CD4-positive, alpha-beta T cell (primary cell): ENCODE measurements at regions not wholly inside any gene's neighbourhood (a gene's known extent, or its start where the extent isn't known, plus 50 kb on each side); places are given as distances from the start of the nearest gene placed in this dataset.

Experiments
- ATAC-seq: fragments of 200-7000 bp; cut with Tn5 transposase; one replicate; pipeline ENCODE4 v1.10.0; 2022; ENCODE audit warnings: mild to moderate bottlenecking; ENCODE audit not compliant: poor library complexity
- CTCF ChIA-PET: fragments of 350-600 bp; sonication (Branson Sonifier 250); formaldehyde crosslinking; loops from one replicate; lab custom pipeline; 2021; ENCODE audit warnings: antibody characterized with exemption, inconsistent platforms; lab: Charles Lee
- POLR2A ChIA-PET: fragments of 350-600 bp; sonication (Branson Sonifier 250); formaldehyde crosslinking; loops from one replicate; lab custom pipeline; 2021; ENCODE audit warnings: antibody characterized with exemption, inconsistent platforms; lab: Charles Lee
- DNase-seq, 14 experiments: peaks; one replicate each; pipeline ENCODE4 v3.0.0-alpha.2; 2013 to 2020; ENCODE audit warnings: mixed read lengths in 2 of 14
- H3K27ac ChIP-seq, 2 donors: one replicate each; pipeline versions ENCODE4 v1.5.1 to v1.7.0; 2013; ENCODE audit warnings: low read length in 2 of 2, low read depth in 1 of 2, mild to moderate bottlenecking in 1 of 2
- H3K27me3 ChIP-seq, 2 experiments: 1 replicate in 1 of 2; 2 replicates in 1 of 2; pipeline versions ENCODE4 v1.6.1 to v1.7.0; 2013; ENCODE audit warnings: low read length in 2 of 2, control low read depth in 1 of 2, mild to moderate bottlenecking in 1 of 2, moderate library complexity in 1 of 2; ENCODE audit not compliant: insufficient read depth in 2 of 2, control insufficient read depth in 1 of 2
- H3K36me3 ChIP-seq: one replicate; pipeline ENCODE4 v1.6.1; 2013; ENCODE audit warnings: low read length, control low read depth; ENCODE audit not compliant: insufficient read depth
- H3K4me1 ChIP-seq: one replicate; pipeline ENCODE4 v1.6.1; 2013; ENCODE audit warnings: low read length, control low read depth; ENCODE audit not compliant: insufficient read depth
- H3K4me3 ChIP-seq: one replicate; pipeline ENCODE4 v1.5.1; 2013; ENCODE audit warnings: mild to moderate bottlenecking, low read length, moderate library complexity
- H3K9me3 ChIP-seq, 2 experiments: 1 replicate in 1 of 2; 2 replicates in 1 of 2; pipeline versions ENCODE4 v1.6.1 to v1.7.0; 2013; ENCODE audit warnings: low read length in 2 of 2, mild to moderate bottlenecking in 2 of 2, control low read depth in 1 of 2, moderate library complexity in 1 of 2; ENCODE audit not compliant: control insufficient read depth in 1 of 2, insufficient read depth in 1 of 2
- H3K27ac Mint-ChIP-seq: one replicate; pipeline ENCODE4 v1.8.0; 2020; ENCODE audit warnings: mixed read lengths
- H3K27me3 Mint-ChIP-seq: one replicate; pipeline ENCODE4 v1.8.0; 2021; ENCODE audit warnings: mixed read lengths
- H3K36me3 Mint-ChIP-seq: one replicate; pipeline ENCODE4 v1.8.0; 2021; ENCODE audit warnings: low read depth, mixed read lengths
- H3K4me1 Mint-ChIP-seq: one replicate; pipeline ENCODE4 v1.8.0; 2021; ENCODE audit warnings: low read depth, mixed read lengths
- H3K4me3 Mint-ChIP-seq: one replicate; pipeline ENCODE4 v1.8.0; 2020; ENCODE audit warnings: mild to moderate bottlenecking, mixed read lengths
- H3K9me3 Mint-ChIP-seq: one replicate; pipeline ENCODE4 v1.8.0; 2020; ENCODE audit warnings: mixed read lengths
- CTCF ChIP-seq: fragments of 200-600 bp; IDR thresholded peaks from one replicate; pipeline ENCODE4 v1.8.0; 2022; ENCODE audit warnings: antibody characterized with exemption, mild to moderate bottlenecking
- intact Hi-C, 2 experiments: fragments of 100-400 bp; cut with DNase I in 1 of 2; cut with micrococcal nuclease in 1 of 2; formaldehyde crosslinking; loops; one replicate each; pipeline versions ENCODE4 v1.15.1 to v1.9.0; 2023 to 2025; cut with DNase I, micrococcal nuclease

- POLR2A ChIA-PET, result no interaction called here
- Histone ChIP-seq H3K27ac (no peak overlapping the region), H3K27me3 (no peaks in the 10 kb centered on the region), H3K4me3 (no peak overlapping the region), H3K9me3 (peaks cover 0 to 13% of the 10 kb centered on the region in 2 experiments), H3K4me1 (no peaks in the 10 kb centered on the region), H3K36me3 (no peaks in the 10 kb centered on the region)
- ATAC-seq, result no peak
- CTCF ChIA-PET, result no interaction called here
- H3K27me3 Mint-ChIP-seq, result no peaks in the 10 kb centered on the region
- no peak overlapping the region for H3K4me3 Mint-ChIP-seq
- no peaks in the 10 kb centered on the region for H3K9me3 Mint-ChIP-seq
- no peaks in the 10 kb centered on the region for H3K4me1 Mint-ChIP-seq
- no peak for TF ChIP-seq CTCF
- intact Hi-C loops, result no loop called here
- DNase-seq, result no peak
- no peaks in the 10 kb centered on the region for H3K36me3 Mint-ChIP-seq
- H3K27ac Mint-ChIP-seq, result no peak overlapping the region
Observed at GRCh38 chr13:85509512-85509911, 289.7 kb downstream of the SLITRK6 start.

GRCh38 chr13:85508683-85509329, 290.4 kb downstream of the SLITRK6 start:
- CTCF ChIA-PET, result no interaction called here
- intact Hi-C loops, result no loop called here

GRCh38 chr13:85503797-85504196, 295.4 kb downstream of the SLITRK6 start:
- Histone ChIP-seq H3K4me1 (no peaks in the 10 kb centered on the region), H3K27ac (no peak overlapping the region), H3K36me3 (no peaks in the 10 kb centered on the region), H3K27me3 (no peaks in the 10 kb centered on the region), H3K9me3 (peaks cover 0 to 9% of the 10 kb centered on the region in 2 experiments), H3K4me3 (no peak overlapping the region)
- ATAC-seq, result no peak
- POLR2A ChIA-PET, result no interaction called here
- H3K4me1 Mint-ChIP-seq, result no peaks in the 10 kb centered on the region
- no peaks in the 10 kb centered on the region for H3K36me3 Mint-ChIP-seq
- intact Hi-C loops, result no loop called here
- no peaks in the 10 kb centered on the region for H3K27me3 Mint-ChIP-seq
- no peak overlapping the region for H3K4me3 Mint-ChIP-seq
- no peak for DNase-seq
- CTCF ChIA-PET, result no interaction called here
- H3K27ac Mint-ChIP-seq, result no peak overlapping the region
- no peak for TF ChIP-seq CTCF
- H3K9me3 Mint-ChIP-seq, result no peaks in the 10 kb centered on the region

More at GRCh38 chr13:85508683-85509329, 290.4 kb downstream of the SLITRK6 start:
- POLR2A ChIA-PET, result no interaction called here
- no peak for TF ChIP-seq CTCF
- Mint-ChIP-seq H3K4me1 (no peaks in the 10 kb centered on the region), H3K27me3 (no peaks in the 10 kb centered on the region), H3K9me3 (no peaks in the 10 kb centered on the region), H3K27ac (no peak overlapping the region), H3K4me3 (no peak overlapping the region), H3K36me3 (no peaks in the 10 kb centered on the region)
- no peak for DNase-seq
- ATAC-seq, result no peak
- H3K4me1 ChIP-seq, result no peaks in the 10 kb centered on the region
- no peaks in the 10 kb centered on the region for H3K27me3 ChIP-seq
- no peak overlapping the region for H3K4me3 ChIP-seq
- H3K27ac ChIP-seq, result no peak overlapping the region
- no peaks in the 10 kb centered on the region for H3K36me3 ChIP-seq
- peaks cover 0 to 13% of the 10 kb centered on the region in 2 experiments for H3K9me3 ChIP-seq
